ENCODE measurements at regions not wholly inside any gene's neighbourhood (a gene's known extent, or its start where the extent isn't known, plus 50 kb on each side); places are given as distances from the start of the nearest gene placed in this dataset.

- no peaks in the 10 kb centered on the region for H3K27me3 ChIP-seq (replicated peaks; ENCODE audit: insufficient read depth, low read depth, low read length, poor library complexity)
- ChIA-PET CTCF (no interaction called here), POLR2A (ENCODE audit: low non-redundant PET) (no interaction called here)
- H3K4me3 ChIP-seq (ENCODE audit: low read depth, low read length, poor library complexity, severe bottlenecking) = no peak overlapping the region
- no peaks in the 10 kb centered on the region for H3K36me3 ChIP-seq (ENCODE audit: insufficient read depth, low read length, poor library complexity, severe bottlenecking)
- peak; percentile 85 for DNase-seq (ENCODE audit: low spot score)
- peaks cover 21% of the 10 kb centered on the region for H3K4me1 ChIP-seq (ENCODE audit: insufficient read depth, low read length, poor library complexity, severe bottlenecking)
- no peaks in the 10 kb centered on the region for H3K9me3 ChIP-seq (ENCODE audit: low read depth, low read length, poor library complexity, severe bottlenecking)
- BruUV-seq (replicated peaks) = no TSS peak
- peak overlapping the region; percentile 28 for H3K27ac ChIP-seq (ENCODE audit: low read depth, low read length, poor library complexity, severe bottlenecking)
- TF ChIP-seq CTCF (conservative IDR thresholded peaks at IDR 0.05; ENCODE audit: low read depth, low read length) (no peak), EZH2 (IDR thresholded peaks at IDR 0.05; ENCODE audit: borderline replicate concordance, low read depth, low read length, poor library complexity, severe bottlenecking) (no peak)
- intact Hi-C loops (cut with micrococcal nuclease; ENCODE audit: unreplicated experiment) = no loop called here
Observed at GRCh38 chr2:133817680-133818566, 249.7 kb upstream of the NCKAP5 start.

GRCh38 chr2:133818661-133819060 is 250.4 kb upstream of the NCKAP5 start:
- DNase-seq (ENCODE audit: low spot score) = no peak
- Histone ChIP-seq H3K4me3 (ENCODE audit: low read depth, low read length, poor library complexity, severe bottlenecking) (no peak overlapping the region), H3K4me1 (ENCODE audit: insufficient read depth, low read length, poor library complexity, severe bottlenecking) (peaks cover 21% of the 10 kb centered on the region), H3K27ac (ENCODE audit: low read depth, low read length, poor library complexity, severe bottlenecking) (peak overlapping the region; percentile 28), H3K27me3 (replicated peaks; ENCODE audit: insufficient read depth, low read depth, low read length, poor library complexity) (no peaks in the 10 kb centered on the region), H3K36me3 (ENCODE audit: insufficient read depth, low read length, poor library complexity, severe bottlenecking) (no peaks in the 10 kb centered on the region), H3K9me3 (ENCODE audit: low read depth, low read length, poor library complexity, severe bottlenecking) (no peaks in the 10 kb centered on the region)
- ChIA-PET POLR2A (ENCODE audit: low non-redundant PET) (no interaction called here), CTCF (no interaction called here)
- BruUV-seq (replicated peaks) = no TSS peak
- TF ChIP-seq EZH2 (IDR thresholded peaks at IDR 0.05; ENCODE audit: borderline replicate concordance, low read depth, low read length, poor library complexity, severe bottlenecking) = no peak
- no peak for TF ChIP-seq CTCF (conservative IDR thresholded peaks at IDR 0.05; ENCODE audit: low read depth, low read length)
- intact Hi-C loops (cut with micrococcal nuclease; ENCODE audit: unreplicated experiment) = no loop called here

- H3K27ac ChIP-seq (ENCODE audit: low read depth, low read length, poor library complexity, severe bottlenecking) = no peak overlapping the region
- CTCF ChIA-PET = no interaction called here
- no peaks in the 10 kb centered on the region for H3K27me3 ChIP-seq (replicated peaks; ENCODE audit: insufficient read depth, low read depth, low read length, poor library complexity)
- intact Hi-C loops (cut with micrococcal nuclease; ENCODE audit: unreplicated experiment) = no loop called here
- H3K4me3 ChIP-seq (ENCODE audit: low read depth, low read length, poor library complexity, severe bottlenecking) = no peak overlapping the region
- POLR2A ChIA-PET (ENCODE audit: low non-redundant PET) = no interaction called here
- peak; percentile 37 for DNase-seq (ENCODE audit: low spot score)
- H3K36me3 ChIP-seq (ENCODE audit: insufficient read depth, low read length, poor library complexity, severe bottlenecking) = no peaks in the 10 kb centered on the region
- H3K9me3 ChIP-seq (ENCODE audit: low read depth, low read length, poor library complexity, severe bottlenecking) = no peaks in the 10 kb centered on the region
- H3K4me1 ChIP-seq (ENCODE audit: insufficient read depth, low read length, poor library complexity, severe bottlenecking) = peaks cover 21% of the 10 kb centered on the region
- TF ChIP-seq CTCF (conservative IDR thresholded peaks at IDR 0.05; ENCODE audit: low read depth, low read length) (peak; percentile 36; the same call in 1 of the 2 replicates), EZH2 (IDR thresholded peaks at IDR 0.05; ENCODE audit: borderline replicate concordance, low read depth, low read length, poor library complexity, severe bottlenecking) (no peak)
- no TSS peak for BruUV-seq (replicated peaks)
Observed at GRCh38 chr2:133819906-133820305, 251.6 kb upstream of the NCKAP5 start.

All from A673 (cell line).